Breast epithelium (tissue), 3 donors: ENCODE measurements at regions not wholly inside any gene's neighbourhood (a gene's known extent, or its start where the extent isn't known, plus 50 kb on each side); places are given as distances from the start of the nearest gene placed in this dataset.

Source experiments
- POLR2A ChIP-seq: fragments of 450-650 bp; IDR thresholded peaks from one replicate; pipeline ENCODE4 v1.6.1; 2016; ENCODE audit warnings: antibody characterized with exemption, mild to moderate bottlenecking, moderate library complexity
- POLR2AphosphoS5 ChIP-seq, 3 donors: sonication (generic); formaldehyde crosslinking; IDR thresholded peaks; one replicate each; pipeline ENCODE4 v1.6.1; 2017; ENCODE audit warnings: antibody characterized with exemption in 3 of 3
- TF ChIP-seq, protein P1 (sequence below), 3 donors: fragments of 450-650 bp; IDR thresholded peaks; one replicate each; pipeline ENCODE4 v1.5.1; 2016 to 2017; ENCODE audit warnings: antibody characterized with exemption in 3 of 3, mild to moderate bottlenecking in 3 of 3, moderate library complexity in 3 of 3

DNA sequence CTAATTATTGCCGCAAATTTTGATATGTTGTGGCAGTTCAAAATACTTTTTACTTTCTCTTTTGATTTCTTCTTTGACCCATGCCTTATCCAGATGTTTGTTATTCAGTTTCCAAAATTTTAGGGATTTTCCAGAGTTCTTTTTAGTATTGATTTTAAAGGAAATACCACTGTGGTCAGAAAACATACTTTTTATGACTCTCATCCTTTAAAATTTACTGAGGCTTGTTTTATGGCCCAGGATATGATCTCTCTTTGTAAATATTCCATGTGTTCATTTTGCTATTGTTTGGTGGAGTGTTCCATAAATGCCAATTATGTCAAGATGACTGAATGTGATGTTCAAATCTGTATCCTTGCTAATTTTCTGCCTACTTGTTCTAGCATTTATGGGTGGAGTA lies 272.3 kb upstream of the DIPK2B start:
- TF ChIP-seq, protein P1, sequence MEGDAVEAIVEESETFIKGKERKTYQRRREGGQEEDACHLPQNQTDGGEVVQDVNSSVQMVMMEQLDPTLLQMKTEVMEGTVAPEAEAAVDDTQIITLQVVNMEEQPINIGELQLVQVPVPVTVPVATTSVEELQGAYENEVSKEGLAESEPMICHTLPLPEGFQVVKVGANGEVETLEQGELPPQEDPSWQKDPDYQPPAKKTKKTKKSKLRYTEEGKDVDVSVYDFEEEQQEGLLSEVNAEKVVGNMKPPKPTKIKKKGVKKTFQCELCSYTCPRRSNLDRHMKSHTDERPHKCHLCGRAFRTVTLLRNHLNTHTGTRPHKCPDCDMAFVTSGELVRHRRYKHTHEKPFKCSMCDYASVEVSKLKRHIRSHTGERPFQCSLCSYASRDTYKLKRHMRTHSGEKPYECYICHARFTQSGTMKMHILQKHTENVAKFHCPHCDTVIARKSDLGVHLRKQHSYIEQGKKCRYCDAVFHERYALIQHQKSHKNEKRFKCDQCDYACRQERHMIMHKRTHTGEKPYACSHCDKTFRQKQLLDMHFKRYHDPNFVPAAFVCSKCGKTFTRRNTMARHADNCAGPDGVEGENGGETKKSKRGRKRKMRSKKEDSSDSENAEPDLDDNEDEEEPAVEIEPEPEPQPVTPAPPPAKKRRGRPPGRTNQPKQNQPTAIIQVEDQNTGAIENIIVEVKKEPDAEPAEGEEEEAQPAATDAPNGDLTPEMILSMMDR (IDR thresholded peaks at IDR 0.05): no peak
- TF ChIP-seq POLR2A: no peak
- no peak for TF ChIP-seq POLR2AphosphoS5 (IDR thresholded peaks at IDR 0.05)
